Kidney (tissue), 13 donors: ENCODE measurements at regions not wholly inside any gene's neighbourhood (a gene's known extent, or its start where the extent isn't known, plus 50 kb on each side); places are given as distances from the start of the nearest gene placed in this dataset.

Experiments used
- DNase-seq, 5 donors: peaks; one replicate each; pipeline ENCODE4 v3.0.0-alpha.2; 2013 to 2020
- FAIRE-seq: peaks from 2 replicates; lab custom pipeline; 2012; peaks lifted over from hg19 to GRCh38; lab: Jason Lieb, UNC
- H3K27ac ChIP-seq, 2 donors: one replicate each; pipeline ENCODE4 v1.7.0; 2013; ENCODE audit warnings: low read depth in 2 of 2, low read length in 2 of 2, inconsistent platforms in 1 of 2
- H3K27me3 ChIP-seq: one replicate; pipeline ENCODE4 v1.7.1; 2013; ENCODE audit warnings: low read length, inconsistent platforms; ENCODE audit not compliant: control insufficient read depth, insufficient read depth
- H3K36me3 ChIP-seq, 3 donors: one replicate each; pipeline versions ENCODE4 v1.7.0 to v1.7.1; 2013; ENCODE audit warnings: low read length in 3 of 3, control low read depth in 1 of 3, inconsistent platforms in 1 of 3; ENCODE audit not compliant: insufficient read depth in 3 of 3, control insufficient read depth in 2 of 3
- H3K4me1 ChIP-seq, 3 donors: one replicate each; pipeline versions ENCODE4 v1.7.0 to v1.7.1; 2013; ENCODE audit warnings: low read length in 3 of 3, inconsistent platforms in 1 of 3, low read depth in 1 of 3; ENCODE audit not compliant: control insufficient read depth in 2 of 3, insufficient read depth in 2 of 3
- H3K4me3 ChIP-seq, 3 donors: one replicate each; pipeline versions ENCODE4 v1.7.0 to v1.8.1; 2013; ENCODE audit warnings: low read length in 3 of 3, control low read depth in 1 of 3, inconsistent platforms in 1 of 3
- H3K9ac ChIP-seq, 3 donors: one replicate each; pipeline versions ENCODE4 v1.7.0 to v1.7.1; 2013; ENCODE audit warnings: low read length in 3 of 3, control low read depth in 1 of 3, inconsistent platforms in 1 of 3
- H3K9me3 ChIP-seq, 3 donors: one replicate each; pipeline versions ENCODE4 v1.7.0 to v1.7.1; 2013; ENCODE audit warnings: low read length in 3 of 3, control low read depth in 1 of 3, inconsistent platforms in 1 of 3; ENCODE audit not compliant: control insufficient read depth in 2 of 3, insufficient read depth in 1 of 3
- intact Hi-C: fragments of 100-400 bp; cut with DNase I; formaldehyde crosslinking; loops from one replicate; pipeline ENCODE4 v1.11.1; 2022
- TF ChIP-seq, protein P1 (sequence below): IDR thresholded peaks from 3 replicates; pipeline ENCODE4 v1.5.1; 2012; ENCODE audit warnings: mild to moderate bottlenecking, moderate library complexity, borderline replicate concordance; ENCODE audit not compliant: insufficient read depth; ENCODE audit errors: extremely low read depth
- donor health status: control.
- donor health status: control.
- donor health status: control.
- donor health status: control.
- donor health status: control.
- donor health status: DM: yes; HTN: yes; CAD: no.
- donor health status: Normal renal cell carcinoma (clear cell type).

DNA sequence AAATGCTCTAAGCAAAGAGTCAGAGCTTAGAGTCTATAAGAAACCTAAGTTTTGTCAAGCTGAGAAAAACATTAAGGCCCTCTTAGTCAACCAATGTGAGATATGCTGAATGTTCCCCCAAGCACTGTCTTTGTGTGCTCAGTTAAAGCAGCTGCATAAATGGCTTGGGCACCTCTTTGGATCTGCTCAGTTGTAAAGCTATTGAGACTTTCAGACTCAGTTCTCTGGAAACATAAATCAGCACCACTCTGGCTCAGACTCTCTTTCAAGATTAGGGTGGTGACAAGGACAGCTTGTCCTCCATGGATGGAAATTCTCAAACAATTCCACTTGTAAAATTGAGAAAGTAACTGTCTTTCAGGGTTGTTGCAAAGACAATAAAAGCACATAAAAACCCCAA is 807.9 kb downstream of the PRELID2 start:
- DNase-seq (no peak), FAIRE-seq (no peak)
- H3K36me3 ChIP-seq = no peaks in the 10 kb centered on the region
- no peak overlapping the region for H3K27ac ChIP-seq
- TF ChIP-seq, protein P1, sequence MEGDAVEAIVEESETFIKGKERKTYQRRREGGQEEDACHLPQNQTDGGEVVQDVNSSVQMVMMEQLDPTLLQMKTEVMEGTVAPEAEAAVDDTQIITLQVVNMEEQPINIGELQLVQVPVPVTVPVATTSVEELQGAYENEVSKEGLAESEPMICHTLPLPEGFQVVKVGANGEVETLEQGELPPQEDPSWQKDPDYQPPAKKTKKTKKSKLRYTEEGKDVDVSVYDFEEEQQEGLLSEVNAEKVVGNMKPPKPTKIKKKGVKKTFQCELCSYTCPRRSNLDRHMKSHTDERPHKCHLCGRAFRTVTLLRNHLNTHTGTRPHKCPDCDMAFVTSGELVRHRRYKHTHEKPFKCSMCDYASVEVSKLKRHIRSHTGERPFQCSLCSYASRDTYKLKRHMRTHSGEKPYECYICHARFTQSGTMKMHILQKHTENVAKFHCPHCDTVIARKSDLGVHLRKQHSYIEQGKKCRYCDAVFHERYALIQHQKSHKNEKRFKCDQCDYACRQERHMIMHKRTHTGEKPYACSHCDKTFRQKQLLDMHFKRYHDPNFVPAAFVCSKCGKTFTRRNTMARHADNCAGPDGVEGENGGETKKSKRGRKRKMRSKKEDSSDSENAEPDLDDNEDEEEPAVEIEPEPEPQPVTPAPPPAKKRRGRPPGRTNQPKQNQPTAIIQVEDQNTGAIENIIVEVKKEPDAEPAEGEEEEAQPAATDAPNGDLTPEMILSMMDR = no peak
- intact Hi-C loops = no loop called here
- no peaks in the 10 kb centered on the region for H3K9me3 ChIP-seq
- H3K4me1 ChIP-seq = peaks cover 0 to 6% (median 3%) of the 10 kb centered on the region in 3 donors
- H3K27me3 ChIP-seq = no peaks in the 10 kb centered on the region
- H3K9ac ChIP-seq = no peak overlapping the region
- no peak overlapping the region for H3K4me3 ChIP-seq

DNA sequence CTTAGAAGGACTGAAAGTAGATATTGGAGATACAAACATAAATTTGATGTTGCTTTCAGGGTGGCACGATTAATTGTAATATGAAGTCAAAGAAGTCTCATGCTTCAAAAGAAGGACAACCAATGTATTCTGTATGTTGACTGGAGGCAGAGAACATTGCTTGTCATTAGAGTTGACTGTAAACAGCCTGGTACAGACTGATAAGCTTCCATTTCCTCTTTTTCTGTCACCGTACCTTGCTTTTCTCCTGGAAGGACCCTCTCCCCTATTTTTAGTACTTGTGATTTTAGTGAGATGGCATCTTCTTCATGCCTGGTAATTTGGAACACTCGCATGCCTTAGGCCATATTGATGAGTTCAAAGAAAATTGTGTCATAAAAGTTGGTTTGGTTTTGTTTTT is 809.4 kb downstream of the PRELID2 start:
- DNase-seq = no peak
- intact Hi-C loops = no loop called here
- Histone ChIP-seq H3K27ac (no peak overlapping the region), H3K4me3 (no peak overlapping the region), H3K4me1 (peaks cover 0 to 6% (median 3%) of the 10 kb centered on the region in 3 donors), H3K27me3 (no peaks in the 10 kb centered on the region), H3K9ac (no peak overlapping the region), H3K9me3 (no peaks in the 10 kb centered on the region), H3K36me3 (no peaks in the 10 kb centered on the region)
- FAIRE-seq = no peak
- TF ChIP-seq, protein P1 = no peak

DNA sequence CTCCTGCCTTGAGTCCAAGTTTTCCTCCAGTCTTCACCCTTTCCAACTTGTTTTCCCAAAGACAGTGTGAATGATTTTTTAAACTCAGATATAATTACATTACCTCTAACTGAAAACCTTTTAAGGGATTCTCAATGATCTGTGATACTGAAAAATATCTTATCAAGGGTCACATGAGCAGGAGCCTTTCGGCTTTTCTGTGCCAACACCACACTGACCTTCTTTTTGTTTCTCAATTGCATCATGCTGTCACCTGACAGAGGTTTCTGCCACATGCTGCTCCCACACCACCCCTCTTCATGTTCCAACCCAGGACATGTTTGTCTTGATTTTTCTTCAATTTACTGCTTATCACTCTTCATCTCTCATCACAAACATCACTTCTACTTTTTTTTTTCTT is 820.0 kb downstream of the PRELID2 start:
- Histone ChIP-seq H3K27ac (no peak overlapping the region), H3K9me3 (no peaks in the 10 kb centered on the region), H3K27me3 (no peaks in the 10 kb centered on the region), H3K4me1 (peaks cover 0 to 2% (median 0%) of the 10 kb centered on the region in 3 donors), H3K9ac (no peak overlapping the region), H3K4me3 (no peak overlapping the region), H3K36me3 (no peaks in the 10 kb centered on the region)
- no peak for FAIRE-seq
- intact Hi-C loops = no loop called here
- no peak for DNase-seq
- TF ChIP-seq, protein P1 = no peak

DNA sequence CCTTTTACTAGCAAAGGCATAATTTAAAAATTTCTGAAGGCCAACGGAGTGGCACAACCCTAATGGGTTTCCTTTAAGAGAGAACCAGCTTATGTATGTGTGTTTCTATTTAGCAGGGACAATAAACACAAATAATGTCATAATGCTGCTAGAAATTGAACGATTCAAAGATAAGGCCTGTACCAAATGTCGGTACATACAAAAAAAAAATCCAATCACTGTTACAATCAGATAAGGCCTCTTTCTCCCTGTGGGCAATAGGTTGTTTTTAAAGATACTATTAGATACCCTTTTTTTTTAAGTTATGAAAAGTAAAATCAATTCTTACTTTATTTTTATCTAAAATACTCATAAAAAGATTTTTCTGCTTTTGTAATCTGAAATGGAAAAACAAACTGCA is 821.0 kb downstream of the PRELID2 start:
- intact Hi-C loops = no loop called here
- TF ChIP-seq, protein P1 = no peak
- Histone ChIP-seq H3K36me3 (no peaks in the 10 kb centered on the region), H3K9me3 (no peaks in the 10 kb centered on the region), H3K4me1 (peaks cover 0 to 2% (median 0%) of the 10 kb centered on the region in 3 donors), H3K9ac (no peak overlapping the region), H3K27me3 (no peaks in the 10 kb centered on the region), H3K4me3 (no peak overlapping the region), H3K27ac (no peak overlapping the region)
- FAIRE-seq (no peak), DNase-seq (no peak)
